GM12872 (cell line): ENCODE measurements at regions not wholly inside any gene's neighbourhood (a gene's known extent, or its start where the extent isn't known, plus 50 kb on each side); places are given as distances from the start of the nearest gene placed in this dataset.

Source experiments
- CTCF ChIP-seq: IDR thresholded peaks from 3 replicates; pipeline ENCODE4 v1.5.1; 2011; ENCODE audit warnings: low read depth, mild to moderate bottlenecking, low read length, moderate library complexity; ENCODE audit not compliant: insufficient read depth

DNA sequence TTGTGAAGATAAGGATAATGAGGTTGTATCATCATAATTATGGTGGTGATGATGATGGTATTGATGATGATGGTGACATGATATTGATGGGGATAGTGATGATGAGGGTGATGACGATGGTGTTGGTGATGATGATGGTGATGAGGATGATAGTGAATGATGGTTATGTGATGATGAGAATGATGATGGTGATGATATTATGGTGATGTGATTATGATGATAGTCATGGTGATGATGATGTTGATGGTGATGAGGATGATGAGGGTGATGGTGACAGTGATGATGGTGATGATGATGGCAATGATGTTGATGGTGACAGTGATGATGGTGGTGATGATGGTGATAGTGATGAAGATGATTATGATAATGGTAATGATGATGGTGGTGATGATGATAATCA, 299.9 kb upstream of the ADARB2 start:
- TF ChIP-seq CTCF: no peak

DNA sequence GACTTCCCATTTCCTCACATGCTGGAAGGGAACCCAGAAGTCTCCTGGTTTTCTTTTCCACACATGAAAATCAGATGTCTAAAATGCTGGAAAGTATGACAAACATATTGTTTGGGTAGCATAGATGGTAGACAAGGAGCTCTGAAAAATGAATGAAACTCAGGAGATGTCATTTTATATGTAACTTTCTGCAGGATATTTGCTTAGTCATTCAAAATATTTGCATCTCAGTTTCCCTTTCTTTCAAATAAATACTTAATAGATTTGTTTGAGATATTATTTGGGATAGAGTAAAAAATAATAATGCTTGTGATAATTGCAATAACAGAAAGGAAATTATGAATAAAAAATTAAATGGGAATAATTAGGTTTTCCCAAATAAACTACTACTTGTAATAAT, 298.9 kb upstream of the ADARB2 start:
- no peak for TF ChIP-seq CTCF

GRCh38 chr10:2030046-2030445, 292.7 kb upstream of the ADARB2 start:
- no peak for TF ChIP-seq CTCF

GRCh38 chr10:2026936-2027335, 289.6 kb upstream of the ADARB2 start:
- no peak for TF ChIP-seq CTCF

DNA sequence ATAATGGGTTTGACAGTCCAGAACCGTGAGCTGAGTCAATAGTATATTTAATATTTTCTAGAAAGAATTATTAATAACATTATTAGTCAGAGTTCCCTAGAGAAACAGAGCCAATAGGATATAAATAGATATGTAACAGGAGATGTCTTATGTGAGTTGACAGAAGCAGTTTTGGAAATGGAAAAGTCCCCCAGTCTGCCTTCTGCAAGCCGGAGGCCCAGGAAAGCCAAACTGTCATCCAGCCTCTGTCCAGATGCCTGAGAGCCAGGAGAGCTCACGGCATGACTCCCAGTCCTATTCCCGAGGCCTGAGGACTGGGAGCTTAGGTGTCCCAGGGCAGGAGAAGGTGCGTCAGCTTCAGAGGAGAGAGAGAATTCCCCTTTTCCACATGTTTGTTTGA, 286.4 kb upstream of the ADARB2 start:
- TF ChIP-seq CTCF: no peak

DNA sequence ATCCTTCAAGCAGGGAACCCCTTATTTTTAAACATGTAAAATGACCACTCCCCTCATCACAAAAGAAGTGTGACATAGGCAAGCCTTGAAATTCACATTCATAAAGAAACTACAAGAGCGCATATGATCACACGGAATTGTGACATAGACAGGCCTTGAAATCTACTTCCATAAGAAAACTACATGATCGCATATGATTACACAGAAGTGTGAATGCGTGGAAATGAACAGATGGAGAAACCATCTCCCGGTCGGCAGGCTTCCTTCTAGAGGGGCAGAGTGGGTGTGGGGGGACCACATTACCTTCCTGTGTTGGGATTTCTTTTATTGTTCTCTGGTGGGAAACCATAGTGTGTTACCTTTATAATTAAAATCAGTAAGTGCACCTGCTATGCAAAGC, 285.1 kb upstream of the ADARB2 start:
- TF ChIP-seq CTCF: no peak

- no peak for TF ChIP-seq CTCF
Measured at GRCh38 chr10:2020836-2021235, 283.5 kb upstream of the ADARB2 start.

GRCh38 chr10:2019803-2020202, 282.5 kb upstream of the ADARB2 start:
- no peak for TF ChIP-seq CTCF
